GM12874 (cell line): ENCODE measurements at regions not wholly inside any gene's neighbourhood (a gene's known extent, or its start where the extent isn't known, plus 50 kb on each side); places are given as distances from the start of the nearest gene placed in this dataset.

Source experiments
- TF ChIP-seq, protein P1 (sequence below): IDR thresholded peaks from 2 replicates; pipeline ENCODE4 v1.5.1; 2011; ENCODE audit warnings: low read depth, mild to moderate bottlenecking, control low read depth, low read length, moderate library complexity; ENCODE audit not compliant: insufficient read depth

DNA sequence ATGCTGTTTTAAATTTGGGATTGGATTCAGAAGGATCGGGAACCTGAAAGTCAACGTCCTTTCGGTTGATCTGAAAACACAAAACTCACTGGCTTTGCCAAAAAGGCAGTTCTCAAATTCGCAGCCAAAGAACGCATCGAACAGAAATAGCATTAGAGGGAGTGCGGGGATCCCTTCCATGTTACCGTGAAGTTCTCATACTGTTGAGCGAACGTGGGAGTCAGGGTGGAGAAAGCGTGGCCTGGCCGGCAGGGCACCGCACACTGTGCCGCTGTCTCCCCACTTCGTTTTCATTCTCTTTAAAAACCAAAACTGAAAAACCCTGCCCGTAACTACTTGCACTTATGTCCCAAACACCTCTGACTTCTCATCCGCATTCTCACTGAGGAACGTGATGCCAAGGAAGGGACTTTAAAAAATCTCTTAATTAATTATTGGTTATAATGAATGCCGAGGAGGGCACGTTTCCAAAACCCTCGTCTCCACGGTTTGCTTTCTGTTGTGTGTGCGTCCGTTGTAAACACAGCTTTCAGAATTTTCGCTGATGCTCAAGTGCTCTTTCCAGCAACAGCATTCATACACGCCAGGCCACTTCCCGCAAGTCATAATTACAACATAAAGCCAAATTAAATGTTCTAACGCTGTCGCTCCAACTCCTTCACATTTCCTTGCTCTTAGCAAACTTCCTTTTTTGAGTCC lies 60.9 kb upstream of the TWIST2 start:
- TF ChIP-seq, protein P1, sequence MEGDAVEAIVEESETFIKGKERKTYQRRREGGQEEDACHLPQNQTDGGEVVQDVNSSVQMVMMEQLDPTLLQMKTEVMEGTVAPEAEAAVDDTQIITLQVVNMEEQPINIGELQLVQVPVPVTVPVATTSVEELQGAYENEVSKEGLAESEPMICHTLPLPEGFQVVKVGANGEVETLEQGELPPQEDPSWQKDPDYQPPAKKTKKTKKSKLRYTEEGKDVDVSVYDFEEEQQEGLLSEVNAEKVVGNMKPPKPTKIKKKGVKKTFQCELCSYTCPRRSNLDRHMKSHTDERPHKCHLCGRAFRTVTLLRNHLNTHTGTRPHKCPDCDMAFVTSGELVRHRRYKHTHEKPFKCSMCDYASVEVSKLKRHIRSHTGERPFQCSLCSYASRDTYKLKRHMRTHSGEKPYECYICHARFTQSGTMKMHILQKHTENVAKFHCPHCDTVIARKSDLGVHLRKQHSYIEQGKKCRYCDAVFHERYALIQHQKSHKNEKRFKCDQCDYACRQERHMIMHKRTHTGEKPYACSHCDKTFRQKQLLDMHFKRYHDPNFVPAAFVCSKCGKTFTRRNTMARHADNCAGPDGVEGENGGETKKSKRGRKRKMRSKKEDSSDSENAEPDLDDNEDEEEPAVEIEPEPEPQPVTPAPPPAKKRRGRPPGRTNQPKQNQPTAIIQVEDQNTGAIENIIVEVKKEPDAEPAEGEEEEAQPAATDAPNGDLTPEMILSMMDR = no peak

DNA sequence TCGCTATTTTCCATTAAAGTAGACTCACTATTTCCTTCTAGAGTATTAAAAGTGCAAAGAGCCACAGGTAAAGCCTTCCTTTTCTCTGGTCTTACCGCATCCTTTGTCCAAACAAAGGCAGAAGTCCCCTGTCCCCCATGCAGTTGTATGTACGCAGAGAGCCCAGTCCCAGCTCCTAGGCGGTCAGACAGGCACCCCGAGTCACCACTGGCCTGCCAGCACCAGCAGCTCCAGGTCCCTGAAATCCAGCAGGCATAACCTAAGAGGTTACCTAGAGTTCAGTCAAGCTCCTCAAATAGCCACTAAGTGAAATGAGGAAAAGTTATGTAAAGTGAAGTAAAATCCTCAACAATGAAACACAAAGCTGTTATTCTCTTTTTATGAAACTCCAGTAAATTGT lies 60.4 kb upstream of the TWIST2 start:
- TF ChIP-seq, protein P1 = no peak

DNA sequence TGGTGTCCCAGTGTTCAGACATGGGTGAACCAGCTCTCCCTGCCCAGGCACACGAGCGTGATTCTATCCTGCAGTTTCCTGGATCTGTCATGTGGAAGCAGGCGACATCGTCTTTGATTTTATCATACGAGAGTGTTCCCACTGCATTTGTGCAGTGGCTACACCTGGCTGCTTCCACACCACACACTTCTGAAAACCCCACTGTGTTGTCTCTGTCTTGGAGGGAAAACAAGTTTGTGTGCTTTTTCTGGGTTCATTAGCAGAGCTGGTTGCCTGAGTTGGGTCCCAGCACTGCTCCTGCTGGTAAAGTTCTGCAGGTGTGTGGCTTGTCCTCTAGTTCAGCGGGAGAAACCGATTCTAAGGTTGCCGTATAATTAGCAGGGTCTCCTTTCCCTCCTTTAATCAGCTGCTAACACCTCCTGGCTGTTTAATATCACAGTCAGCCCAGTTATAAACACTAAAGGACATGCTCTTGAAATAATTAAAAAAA lies 58.5 kb upstream of the TWIST2 start:
- TF ChIP-seq, protein P1 = no peak

DNA sequence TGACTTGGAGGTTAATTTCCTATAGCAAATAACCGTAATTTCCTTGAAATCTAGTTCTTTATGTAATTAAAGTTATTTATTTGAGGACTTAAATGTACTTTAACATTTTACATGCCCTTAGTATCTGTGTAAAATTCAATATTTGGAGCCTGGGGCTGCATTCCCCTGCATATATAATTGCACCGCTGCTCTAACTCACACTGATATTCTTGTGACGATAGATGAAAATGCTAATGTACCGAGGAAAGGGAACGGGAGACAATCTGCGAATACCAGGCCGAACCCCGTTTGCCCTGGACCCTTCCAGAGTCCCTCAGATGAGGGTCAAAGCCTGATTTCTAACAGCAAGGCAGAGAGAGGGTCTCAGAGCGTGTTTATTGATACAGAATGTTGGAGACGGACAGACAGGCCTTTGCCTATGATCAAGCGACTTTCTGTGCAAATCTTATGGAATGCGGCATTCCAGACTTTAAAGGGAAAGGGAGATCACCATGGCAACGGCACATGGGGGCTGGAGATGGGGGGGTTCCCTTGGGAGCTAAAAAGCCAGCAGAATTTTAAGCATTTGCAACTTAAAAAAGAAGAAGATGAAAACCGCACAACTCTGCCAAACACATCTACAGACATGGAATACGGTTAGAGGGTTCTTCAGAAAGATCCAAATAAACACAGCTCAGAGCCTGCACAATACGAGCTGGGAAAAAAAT lies 57.6 kb upstream of the TWIST2 start:
- TF ChIP-seq, protein P1 = no peak

DNA sequence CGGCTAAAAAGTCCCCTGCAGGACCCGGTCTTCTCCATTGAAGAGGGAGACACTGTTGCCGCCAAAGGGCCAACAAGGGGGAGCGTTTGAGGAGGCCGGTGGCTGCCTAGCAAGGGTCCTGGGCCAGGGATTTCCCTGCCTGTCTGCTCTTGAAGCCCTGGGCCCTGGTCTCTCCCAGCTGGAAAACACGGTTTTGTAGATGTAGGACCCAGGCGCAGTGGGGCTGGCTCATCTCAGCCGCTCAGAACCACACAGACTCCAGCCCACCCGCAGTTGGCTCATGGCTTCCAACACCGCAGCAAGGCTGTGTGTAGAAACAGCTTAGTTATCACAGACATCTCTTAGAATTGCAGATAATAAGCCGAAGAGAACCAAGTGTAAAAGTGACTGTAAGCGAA lies 57.1 kb upstream of the TWIST2 start:
- TF ChIP-seq, protein P1 = no peak

DNA sequence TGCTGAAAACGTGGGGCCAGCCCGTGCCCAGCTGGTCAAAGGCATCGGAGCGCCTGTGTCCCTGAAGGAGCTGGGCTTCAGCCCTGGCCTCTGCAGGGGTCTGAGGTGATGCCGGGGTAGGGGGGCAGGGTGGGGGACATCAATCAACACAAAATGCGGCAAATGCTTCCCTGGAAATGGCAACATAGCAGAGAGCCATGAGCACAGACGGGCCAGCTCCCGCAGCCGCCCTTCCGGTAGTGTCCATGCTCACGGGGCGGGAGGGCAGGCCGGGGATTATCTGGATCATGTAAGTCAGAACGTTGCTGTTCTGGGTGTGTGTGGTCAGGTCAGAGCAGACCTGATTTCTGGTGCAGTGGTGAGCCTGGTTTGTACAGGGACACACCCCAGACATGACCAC lies 56.5 kb upstream of the TWIST2 start:
- TF ChIP-seq, protein P1 = no peak

DNA sequence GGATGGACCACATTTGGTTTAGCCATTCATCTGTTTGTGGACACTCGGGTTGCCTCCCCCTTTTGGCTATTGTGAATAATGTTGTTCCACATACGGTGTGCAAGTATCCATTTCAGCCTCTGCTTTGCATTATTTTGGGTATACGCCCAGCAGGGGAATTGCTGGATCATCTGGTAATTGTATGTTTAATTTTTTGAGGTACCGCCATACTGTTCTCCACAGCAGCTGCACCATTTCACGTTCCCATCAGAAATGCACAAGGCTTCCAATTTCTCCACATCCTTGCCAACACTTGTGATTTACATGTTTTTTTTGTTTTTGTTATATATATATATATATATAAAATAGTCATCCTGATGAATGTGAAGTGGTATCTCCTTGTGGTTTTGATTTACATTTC lies 54.6 kb upstream of the TWIST2 start:
- TF ChIP-seq, protein P1 = no peak
